SU-DHL-6 (cell line): ENCODE measurements at regions not wholly inside any gene's neighbourhood (a gene's known extent, or its start where the extent isn't known, plus 50 kb on each side); places are given as distances from the start of the nearest gene placed in this dataset.

ENCODE experiments used
- EZH2phosphoT487 ChIP-seq: fragments of 200-600 bp; sonication (generic), shearing (Covaris generic); conservative IDR thresholded peaks from 2 replicates; pipeline ENCODE4 v1.6.1; 2018; ENCODE audit warnings: mild to moderate bottlenecking, antibody characterized with exemption, low read length, moderate library complexity, mixed read lengths
- TF ChIP-seq, protein P1 (sequence below): fragments of 200-600 bp; sonication (generic); IDR thresholded peaks from one replicate; pipeline ENCODE4 v1.5.1; 2017; ENCODE audit warnings: antibody characterized with exemption, mild to moderate bottlenecking, low read length, moderate library complexity; ENCODE audit not compliant: insufficient read depth, poor library complexity, severe bottlenecking

DNA sequence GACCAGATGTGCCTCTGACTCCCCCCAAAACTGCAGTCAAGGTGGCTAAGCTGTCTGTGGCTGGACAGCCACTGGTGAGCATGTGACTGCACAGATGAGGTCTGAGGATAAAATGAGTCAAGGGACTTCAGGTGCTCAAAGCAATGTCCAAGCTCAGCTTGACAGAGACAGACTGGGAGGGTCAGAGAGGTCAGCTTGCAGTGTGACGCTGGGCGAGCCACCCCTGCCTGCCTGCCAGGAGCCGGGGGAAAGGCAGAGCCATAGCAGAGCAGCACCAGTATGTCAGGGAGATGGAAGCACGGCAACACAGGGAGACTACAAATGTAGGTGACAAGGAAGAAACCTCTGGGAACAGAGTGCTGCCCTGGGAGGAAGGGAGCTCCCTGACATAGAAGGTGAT lies 399.4 kb downstream of the OCA2 start:
- TF ChIP-seq, protein P1, sequence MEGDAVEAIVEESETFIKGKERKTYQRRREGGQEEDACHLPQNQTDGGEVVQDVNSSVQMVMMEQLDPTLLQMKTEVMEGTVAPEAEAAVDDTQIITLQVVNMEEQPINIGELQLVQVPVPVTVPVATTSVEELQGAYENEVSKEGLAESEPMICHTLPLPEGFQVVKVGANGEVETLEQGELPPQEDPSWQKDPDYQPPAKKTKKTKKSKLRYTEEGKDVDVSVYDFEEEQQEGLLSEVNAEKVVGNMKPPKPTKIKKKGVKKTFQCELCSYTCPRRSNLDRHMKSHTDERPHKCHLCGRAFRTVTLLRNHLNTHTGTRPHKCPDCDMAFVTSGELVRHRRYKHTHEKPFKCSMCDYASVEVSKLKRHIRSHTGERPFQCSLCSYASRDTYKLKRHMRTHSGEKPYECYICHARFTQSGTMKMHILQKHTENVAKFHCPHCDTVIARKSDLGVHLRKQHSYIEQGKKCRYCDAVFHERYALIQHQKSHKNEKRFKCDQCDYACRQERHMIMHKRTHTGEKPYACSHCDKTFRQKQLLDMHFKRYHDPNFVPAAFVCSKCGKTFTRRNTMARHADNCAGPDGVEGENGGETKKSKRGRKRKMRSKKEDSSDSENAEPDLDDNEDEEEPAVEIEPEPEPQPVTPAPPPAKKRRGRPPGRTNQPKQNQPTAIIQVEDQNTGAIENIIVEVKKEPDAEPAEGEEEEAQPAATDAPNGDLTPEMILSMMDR = no peak
- no peak for TF ChIP-seq EZH2phosphoT487
